GM21723 (cell line): ENCODE measurements at regions not wholly inside any gene's neighbourhood (a gene's known extent, or its start where the extent isn't known, plus 50 kb on each side); places are given as distances from the start of the nearest gene placed in this dataset.
"Not testable (repeated sequence)": the region's sequence is repeated elsewhere in the genome, so short reads cannot be mapped to it uniquely, and the experiment has no call there.

ENCODE experiments used
- ATAC-seq: cut with Tn5 transposase; IDR thresholded peaks from one replicate; pipeline ENCODE4 v1.9.1; 2021; ENCODE audit warnings: mild to moderate bottlenecking, moderate library complexity; ENCODE audit not compliant: unreplicated experiment

DNA sequence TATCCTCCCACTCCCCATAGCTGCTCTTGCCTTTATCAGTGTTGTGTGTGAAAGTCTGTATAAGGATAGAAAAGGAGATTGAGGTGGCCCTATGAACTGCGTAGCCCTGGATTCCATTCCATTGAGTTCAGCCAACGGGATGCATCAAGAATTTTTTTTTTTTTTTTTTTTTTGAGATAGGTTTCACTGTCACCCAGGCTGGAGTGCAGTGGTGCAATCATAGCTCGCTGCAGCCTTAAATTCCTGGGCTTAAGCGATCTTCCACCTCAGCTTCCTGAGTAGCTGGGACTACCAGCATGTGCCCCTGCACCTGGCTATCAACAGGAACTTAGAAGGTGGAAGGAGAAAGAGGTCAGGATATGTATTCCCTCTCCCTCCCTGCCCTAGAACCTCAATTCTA lies 187.2 kb upstream of the SPRY1 start:
- no peak for ATAC-seq

DNA sequence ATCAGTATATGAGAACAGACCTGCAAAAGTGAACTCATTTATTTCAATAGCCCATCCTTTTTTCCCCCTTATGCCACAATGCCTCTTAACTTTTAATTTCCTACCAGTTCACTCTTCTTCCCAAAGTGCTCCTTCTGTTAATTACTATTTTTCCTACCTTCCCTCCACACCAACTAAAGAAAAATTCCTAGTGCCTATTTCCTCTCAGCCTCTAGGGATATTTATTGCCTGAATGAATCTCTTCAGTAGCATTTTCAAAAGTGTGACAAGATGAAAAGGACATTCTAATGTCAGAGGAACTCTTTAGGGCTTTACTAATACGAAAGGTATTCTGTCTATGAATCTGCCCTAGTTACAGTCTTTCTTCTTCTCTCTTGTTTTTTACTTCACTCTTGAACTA lies 181.1 kb upstream of the SPRY1 start:
- no peak for ATAC-seq

- ATAC-seq: no peak
Observed at GRCh38 chr4:123216543-123216942, 180.1 kb upstream of the SPRY1 start.

DNA sequence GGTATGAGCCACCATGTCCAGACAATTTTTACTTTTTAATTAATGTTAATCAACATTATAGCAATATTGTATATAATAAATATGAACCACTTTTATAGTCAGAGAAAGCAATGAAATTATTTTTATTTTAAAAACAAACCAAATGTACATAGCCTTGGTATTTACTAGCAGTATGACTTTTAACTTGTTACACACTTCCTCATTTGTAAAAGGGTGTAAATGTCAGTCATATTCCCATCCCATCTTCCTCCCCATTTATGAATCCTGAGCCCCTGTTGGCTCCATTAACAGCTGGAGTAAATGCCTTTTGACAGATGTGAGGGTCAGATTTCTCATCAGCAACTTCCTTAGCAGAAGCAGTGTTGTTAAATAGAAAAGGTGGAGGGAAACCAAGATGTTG lies 179.6 kb upstream of the SPRY1 start:
- no peak for ATAC-seq

DNA sequence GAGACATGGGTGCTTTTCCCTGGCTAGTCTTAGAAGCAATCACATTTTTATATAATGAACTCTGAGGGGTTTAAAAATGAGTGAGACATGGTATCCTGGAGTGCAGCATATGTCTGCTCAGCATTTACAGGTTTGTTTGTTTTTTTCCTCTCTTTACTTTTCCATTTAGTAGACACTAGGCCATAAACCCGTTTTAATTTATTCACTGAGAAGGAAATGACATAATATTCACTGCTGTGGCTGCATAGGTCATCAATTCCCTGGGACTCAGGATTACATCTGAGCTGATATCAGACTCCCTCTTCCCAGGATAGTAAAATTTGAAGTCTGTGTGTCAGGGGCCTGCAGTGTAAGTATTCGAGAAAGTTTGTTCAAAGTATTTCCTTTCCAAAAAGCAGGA lies 178.9 kb upstream of the SPRY1 start:
- no peak for ATAC-seq

GRCh38 chr4:123218981-123219380 lies 177.6 kb upstream of the SPRY1 start:
- ATAC-seq: no peak

DNA sequence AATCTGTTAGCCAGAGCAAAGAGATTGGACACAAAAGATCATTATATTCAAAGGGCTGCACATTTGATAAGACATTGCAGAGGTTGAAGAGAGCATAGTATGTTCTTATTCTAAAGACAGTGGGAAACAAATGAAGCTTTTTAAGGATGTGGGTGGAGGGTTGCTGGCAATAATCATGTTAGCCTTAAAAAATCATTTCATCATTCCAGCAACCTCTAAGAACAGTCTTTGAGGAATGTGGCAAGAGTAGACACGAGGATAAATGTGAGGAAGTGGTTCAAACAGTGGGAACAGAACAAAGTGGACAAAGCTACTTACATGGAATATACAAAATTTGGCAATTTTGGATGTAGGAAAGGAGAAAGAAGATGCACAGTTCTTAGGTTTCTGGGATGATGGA lies 167.3 kb upstream of the SPRY1 start:
- no peak for ATAC-seq

DNA sequence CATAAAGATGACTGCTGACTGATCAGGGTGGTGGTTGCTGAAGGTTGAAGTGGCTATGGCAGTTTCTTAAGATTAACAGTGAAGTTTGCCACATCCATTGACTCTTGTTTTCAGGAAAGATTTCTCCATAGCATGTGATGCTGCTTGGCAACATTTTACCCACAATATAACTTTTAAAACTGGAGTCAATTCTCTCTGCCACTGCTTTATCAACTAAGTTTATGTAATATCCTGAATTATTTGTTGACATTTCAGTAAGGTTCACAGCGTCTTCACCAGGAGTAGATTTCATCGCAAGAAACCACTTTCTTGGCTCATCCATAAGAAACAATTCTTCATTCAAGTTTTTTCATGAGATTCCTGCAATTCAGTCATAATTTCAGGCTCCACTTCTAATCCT lies 166.5 kb upstream of the SPRY1 start:
- no peak for ATAC-seq

- no peak for ATAC-seq
Observed at GRCh38 chr4:123232439-123232838, 164.2 kb upstream of the SPRY1 start.

GRCh38 chr4:123233136-123233768 lies 163.3 kb upstream of the SPRY1 start:
- no peak for ATAC-seq

- ATAC-seq: no peak
Observed at GRCh38 chr4:123234955-123235354, 161.6 kb upstream of the SPRY1 start.

DNA sequence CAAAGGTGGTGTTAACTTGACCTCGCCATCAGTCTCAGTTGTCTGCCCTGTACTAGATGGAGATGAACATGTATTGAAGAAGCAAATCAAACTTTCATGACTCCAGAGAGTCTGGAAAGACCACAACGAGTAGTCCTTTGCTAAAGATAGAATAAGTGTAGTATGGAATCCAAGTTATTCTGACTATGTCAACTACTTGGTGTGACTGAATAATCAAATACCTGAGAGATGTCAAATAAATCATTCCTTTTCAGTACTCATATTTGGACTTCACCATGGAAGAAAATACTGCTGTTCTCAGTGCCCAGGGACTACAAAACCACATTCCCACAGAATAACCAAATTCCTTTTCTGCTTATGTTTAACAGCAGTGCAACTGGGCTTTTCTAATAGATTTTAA lies 161.2 kb upstream of the SPRY1 start:
- no peak for ATAC-seq

DNA sequence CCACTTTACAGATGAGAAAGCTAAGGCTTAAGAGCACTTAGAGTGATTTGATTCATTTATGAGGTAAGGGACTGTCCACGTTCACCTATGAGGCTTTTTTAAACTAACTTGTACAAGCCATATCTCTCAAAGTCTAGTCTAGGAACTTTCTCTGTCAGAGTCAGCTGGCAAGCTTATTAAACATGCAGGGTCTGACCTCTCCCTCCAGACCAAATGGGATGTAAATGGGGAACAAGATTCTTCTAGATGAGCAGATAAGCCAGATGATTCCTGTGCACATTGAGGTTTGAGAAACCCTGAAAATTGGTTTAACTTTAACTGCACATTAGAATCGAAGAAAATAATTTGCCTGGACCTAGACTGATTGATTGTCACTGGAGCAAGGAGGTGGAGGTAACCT lies 160.0 kb upstream of the SPRY1 start:
- ATAC-seq: no peak

DNA sequence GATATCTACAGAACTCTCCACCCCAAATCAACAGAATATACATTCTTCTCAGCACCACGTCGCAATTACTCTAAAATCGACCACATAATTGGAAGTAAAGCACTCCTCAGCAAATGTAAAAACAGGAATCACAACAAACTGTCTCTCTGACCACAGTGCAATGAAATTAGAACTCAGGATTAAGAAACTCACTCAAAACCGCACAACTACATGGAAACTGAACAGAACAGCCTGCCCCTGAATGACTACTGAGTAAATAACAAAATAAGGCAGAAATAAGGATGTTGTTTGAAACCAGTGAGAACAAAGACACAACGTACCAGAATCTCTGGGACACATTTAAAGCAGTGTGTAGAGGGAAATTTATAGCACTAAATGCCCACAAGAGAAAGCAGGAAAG lies 156.3 kb upstream of the SPRY1 start:
- not testable (repeated sequence) for ATAC-seq

DNA sequence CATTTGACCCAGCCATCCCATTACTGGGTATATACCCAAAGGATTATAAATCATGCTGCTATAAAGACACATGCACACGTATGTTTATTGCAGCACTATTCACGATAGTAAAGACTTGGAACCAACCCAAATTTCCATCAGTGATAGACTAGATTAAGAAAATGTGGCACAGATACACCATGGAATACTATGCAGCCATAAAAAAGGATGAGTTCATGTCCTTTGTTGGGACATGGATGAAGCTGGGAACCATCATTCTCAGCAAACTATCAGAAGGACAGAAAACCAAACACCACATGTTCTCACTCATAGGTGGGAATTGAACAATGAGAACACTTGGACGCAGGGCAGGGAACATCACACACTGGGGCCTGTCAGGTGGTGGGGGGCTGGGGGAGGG lies 153.4 kb upstream of the SPRY1 start:
- ATAC-seq: not testable (repeated sequence)

DNA sequence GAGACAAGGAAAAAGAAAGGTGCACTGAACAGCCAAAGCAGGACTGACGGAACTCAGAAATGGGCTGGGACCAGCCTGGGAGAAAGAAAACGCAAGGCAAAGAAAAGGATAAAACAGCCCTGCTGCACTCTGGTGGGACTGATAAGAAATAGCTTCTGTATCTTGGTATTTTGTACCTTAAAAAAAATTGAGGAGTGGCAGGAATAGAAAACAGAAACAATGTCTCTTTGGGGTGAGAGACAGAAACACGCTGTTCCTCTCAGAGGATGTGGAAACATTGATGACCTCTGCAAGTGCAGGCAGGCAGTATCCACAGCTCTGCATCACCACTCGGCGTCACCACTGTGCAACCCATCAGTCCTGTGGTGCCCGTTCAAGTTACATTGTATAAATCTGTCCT lies 152.5 kb upstream of the SPRY1 start:
- ATAC-seq: no peak

- ATAC-seq: no peak
Observed at GRCh38 chr4:123246085-123246484, 150.5 kb upstream of the SPRY1 start.

DNA sequence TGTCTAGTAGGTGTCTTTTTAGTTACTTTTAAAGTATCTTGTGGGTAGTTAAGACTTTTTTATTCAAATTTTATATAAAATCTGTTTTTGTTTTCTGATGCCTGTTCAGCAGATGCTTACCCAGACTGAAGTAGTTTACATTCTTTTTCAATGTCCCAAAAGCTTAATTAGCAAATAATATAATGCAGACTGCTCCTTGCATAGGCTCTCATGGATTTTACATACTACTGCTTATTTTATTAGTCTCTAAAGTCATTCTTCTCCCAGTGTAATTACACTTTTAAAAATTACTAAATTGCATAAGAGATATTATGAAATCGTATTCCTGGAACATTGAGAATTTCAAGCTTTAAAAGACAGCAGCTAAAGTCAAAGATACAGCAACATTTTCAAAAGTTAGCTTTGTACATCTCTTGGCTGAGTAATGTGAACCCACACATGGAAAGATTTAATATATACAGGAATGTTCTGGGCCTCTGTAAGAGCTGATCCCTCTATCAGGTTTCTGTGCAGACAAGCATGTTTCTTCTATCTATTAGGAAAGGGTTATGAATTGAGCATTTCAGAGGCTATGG lies 148.4 kb upstream of the SPRY1 start:
- no peak for ATAC-seq

- no peak for ATAC-seq
Observed at GRCh38 chr4:123249821-123250220, 146.8 kb upstream of the SPRY1 start.

DNA sequence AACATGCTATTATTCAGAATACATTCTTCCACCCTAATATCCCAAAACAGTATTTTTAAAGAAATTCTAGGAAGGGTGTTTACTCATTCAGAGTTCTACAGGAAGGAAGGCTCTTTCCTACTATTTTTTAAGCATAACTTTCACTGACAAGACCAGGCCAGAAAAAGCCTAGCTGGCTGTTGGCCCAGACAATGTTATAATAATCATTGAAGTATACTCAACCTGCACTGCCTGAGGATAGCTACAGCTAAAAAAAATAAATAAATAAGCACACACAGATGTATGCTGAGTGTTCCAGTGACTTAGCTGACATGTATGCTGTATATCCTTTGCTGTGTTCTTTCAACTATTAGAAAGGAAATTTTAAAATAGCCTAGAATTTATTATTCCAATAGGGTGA lies 145.8 kb upstream of the SPRY1 start:
- ATAC-seq: no peak

GRCh38 chr4:123255971-123256370 lies 140.6 kb upstream of the SPRY1 start:
- no peak for ATAC-seq

DNA sequence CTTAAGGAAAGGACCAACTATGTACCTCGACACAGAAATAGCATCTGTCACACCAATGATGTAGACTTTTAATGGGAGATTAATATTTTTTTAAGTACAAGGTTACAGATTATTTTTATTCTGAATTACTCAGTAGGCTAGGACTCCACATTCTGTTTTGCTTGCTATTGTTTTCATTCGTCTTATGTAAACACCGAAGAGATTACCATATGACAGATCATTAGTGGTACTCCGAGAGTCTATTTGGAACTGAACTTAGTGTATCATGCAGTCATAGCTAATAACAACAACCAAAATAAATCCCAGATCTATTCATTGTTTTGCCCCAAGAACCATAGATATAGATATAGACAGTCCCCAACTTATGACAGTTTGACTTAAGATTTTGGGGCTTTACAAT lies 139.7 kb upstream of the SPRY1 start:
- ATAC-seq: no peak

GRCh38 chr4:123257591-123257990 lies 139.0 kb upstream of the SPRY1 start:
- no peak for ATAC-seq
